ENCODE measurements at regions not wholly inside any gene's neighbourhood (a gene's known extent, or its start where the extent isn't known, plus 50 kb on each side); places are given as distances from the start of the nearest gene placed in this dataset.

- DNase-seq (ENCODE audit: extremely low read depth in 1 of 11, low read depth in 9 of 11, low spot score in 4 of 11), result no peak
These were observed 162.4 kb downstream of the GATA3 start for GRCh38 chr10:8216893-8217292.

GRCh38 chr10:8221451-8221850 lies 167.0 kb downstream of the GATA3 start:
- DNase-seq (ENCODE audit: extremely low read depth in 1 of 11, low read depth in 9 of 11, low spot score in 4 of 11), result no peak

GRCh38 chr10:8224591-8224990 lies 170.1 kb downstream of the GATA3 start:
- no peak for DNase-seq (ENCODE audit: extremely low read depth in 1 of 11, low read depth in 9 of 11, low spot score in 4 of 11)

DNA sequence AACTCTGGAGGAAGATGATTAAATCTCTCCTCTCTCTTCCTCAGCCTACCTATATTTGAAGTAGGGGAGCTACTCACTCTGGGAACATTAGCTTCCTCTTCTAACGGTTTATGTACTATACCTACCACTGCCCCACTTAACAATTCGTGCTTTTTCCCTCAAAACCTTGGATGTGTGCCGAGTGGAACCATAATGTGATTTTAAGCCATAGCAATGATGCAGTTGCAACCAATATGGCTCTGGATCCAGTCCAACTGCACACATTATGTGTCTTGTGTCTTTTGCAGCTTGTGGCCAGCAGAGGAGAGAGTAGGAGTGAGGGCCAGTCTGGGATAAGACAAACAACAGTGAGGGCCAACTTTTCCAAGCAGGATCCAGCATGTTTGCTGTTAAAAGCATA lies 170.7 kb downstream of the GATA3 start:
- DNase-seq (ENCODE audit: extremely low read depth in 1 of 11, low read depth in 9 of 11, low spot score in 4 of 11), result no peak

GRCh38 chr10:8227246-8227645 lies 172.8 kb downstream of the GATA3 start:
- DNase-seq (ENCODE audit: extremely low read depth in 1 of 11, low read depth in 9 of 11, low spot score in 4 of 11), result no peak

DNA sequence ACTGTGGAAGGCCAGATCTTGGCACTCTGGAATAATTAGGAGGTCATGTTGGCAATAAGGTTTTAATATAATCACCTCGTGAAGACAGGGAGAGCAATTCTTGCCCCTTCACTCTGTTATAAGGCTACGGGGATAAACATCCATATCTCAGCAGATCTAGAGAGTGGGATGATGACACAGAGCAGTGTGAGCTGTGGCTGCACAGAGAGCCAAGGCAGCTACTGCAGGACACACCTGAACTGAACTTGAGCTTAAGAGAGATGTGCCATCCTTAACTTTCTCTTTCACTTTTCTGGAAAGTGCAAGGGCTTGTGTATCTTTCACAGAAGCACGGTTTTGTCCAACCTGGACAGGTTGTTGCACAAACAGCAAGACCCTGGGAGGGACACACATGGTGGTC lies 174.7 kb downstream of the GATA3 start:
- DNase-seq (ENCODE audit: extremely low read depth in 1 of 11, low read depth in 9 of 11, low spot score in 4 of 11), result no peak

DNA sequence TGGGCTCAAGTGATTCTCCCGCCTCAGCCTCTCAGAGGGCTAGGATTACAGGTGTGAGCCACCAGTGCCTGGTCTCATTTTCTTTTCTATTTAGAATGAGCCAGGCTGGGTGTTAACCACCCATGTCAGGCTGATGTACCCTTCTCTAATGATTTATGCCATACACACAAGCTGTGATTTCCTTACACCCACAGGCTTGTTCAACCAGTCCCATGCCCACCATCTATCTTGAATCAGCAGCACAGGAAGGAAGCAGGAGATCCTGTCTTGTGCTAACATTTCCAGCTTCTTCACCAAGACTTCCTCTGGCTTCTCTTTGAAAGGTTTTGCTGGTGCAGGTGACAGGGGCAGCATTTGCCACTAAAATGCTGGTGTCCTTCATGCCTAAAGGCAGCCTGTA lies 176.4 kb downstream of the GATA3 start:
- DNase-seq (ENCODE audit: extremely low read depth in 1 of 11, low read depth in 9 of 11, low spot score in 4 of 11), result no peak

- peak in 2 of 11 donors; percentile 3 to 17 for DNase-seq (ENCODE audit: extremely low read depth in 1 of 11, low read depth in 9 of 11, low spot score in 4 of 11)
These were observed 178.6 kb downstream of the GATA3 start for GRCh38 chr10:8233049-8233448.

GRCh38 chr10:8233832-8234259 lies 179.4 kb downstream of the GATA3 start:
- no peak for DNase-seq (ENCODE audit: extremely low read depth in 1 of 11, low read depth in 9 of 11, low spot score in 4 of 11)

DNA sequence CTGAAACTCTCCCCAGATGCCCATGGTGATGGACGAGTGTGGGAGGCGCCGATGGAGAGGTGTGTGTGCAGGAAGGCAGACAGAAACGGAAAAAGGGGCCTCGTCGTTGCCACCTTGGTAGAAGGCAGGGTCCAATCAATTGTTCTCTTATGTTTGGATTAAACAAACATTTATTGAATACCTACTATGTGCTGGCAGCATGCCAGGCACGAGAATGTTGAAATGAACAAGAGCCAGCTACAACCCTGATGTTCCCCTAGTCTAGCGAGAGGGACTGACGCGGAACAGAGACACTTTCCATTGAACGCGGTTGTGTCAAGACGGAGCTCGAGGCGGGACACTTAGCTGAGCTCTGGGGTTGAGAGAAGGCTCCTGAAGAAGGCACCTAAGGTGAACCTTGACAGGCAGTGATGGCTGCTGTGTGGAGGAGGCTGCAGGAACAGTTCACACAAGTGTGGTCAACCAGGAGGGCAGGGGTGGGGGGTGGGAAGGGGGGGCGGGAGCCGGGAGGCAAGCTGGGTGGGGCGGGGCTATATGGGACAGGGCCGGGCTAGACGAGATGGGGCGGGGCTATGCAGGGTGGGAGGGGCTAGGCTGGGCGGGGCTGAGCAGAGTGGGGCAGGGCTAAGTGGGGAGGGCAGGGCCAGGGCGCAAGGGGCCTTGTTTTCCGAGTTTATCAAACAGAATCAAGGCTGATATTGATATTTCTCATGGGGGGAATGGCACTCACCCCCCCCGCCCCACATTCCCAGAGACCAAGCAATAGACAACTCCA lies 181.0 kb downstream of the GATA3 start:
- DNase-seq (ENCODE audit: extremely low read depth in 1 of 11, low read depth in 9 of 11, low spot score in 4 of 11), result no peak

GRCh38 chr10:8238986-8239385 lies 184.5 kb downstream of the GATA3 start:
- DNase-seq (ENCODE audit: extremely low read depth in 1 of 11, low read depth in 9 of 11, low spot score in 4 of 11), result no peak

- no peak for DNase-seq (ENCODE audit: extremely low read depth in 1 of 11, low read depth in 9 of 11, low spot score in 4 of 11)
These were observed 186.4 kb downstream of the GATA3 start for GRCh38 chr10:8240861-8241260.

DNA sequence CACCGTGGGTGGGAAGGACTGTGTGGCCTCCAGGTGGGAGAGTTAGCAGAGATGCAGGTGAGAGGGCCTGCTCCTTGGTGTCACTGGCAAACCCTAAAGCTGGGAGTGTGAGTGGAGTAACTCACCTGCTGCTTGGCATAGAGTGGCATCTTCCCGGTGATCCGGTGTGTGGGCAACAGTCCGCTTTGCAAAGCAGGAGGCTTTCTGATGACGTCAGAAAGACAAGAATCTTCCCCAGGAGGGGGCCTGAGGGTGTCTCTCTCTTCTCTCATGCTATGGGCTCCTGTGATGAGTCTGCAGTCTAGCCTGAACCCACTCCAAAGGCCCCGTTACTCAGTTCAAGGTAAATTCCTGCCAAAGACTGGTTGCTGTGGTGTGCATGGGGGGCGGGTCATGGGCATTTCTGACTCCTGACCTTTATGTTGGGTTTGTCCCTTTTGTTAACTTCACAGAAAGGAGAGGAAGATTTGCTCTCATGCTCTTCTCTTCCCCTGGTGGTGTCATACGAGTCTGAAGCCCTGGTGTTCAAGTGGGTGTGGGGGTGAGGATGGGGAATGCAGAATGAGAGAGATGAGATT lies 187.9 kb downstream of the GATA3 start:
- DNase-seq (ENCODE audit: extremely low read depth in 1 of 11, low read depth in 9 of 11, low spot score in 4 of 11), result no peak

DNA sequence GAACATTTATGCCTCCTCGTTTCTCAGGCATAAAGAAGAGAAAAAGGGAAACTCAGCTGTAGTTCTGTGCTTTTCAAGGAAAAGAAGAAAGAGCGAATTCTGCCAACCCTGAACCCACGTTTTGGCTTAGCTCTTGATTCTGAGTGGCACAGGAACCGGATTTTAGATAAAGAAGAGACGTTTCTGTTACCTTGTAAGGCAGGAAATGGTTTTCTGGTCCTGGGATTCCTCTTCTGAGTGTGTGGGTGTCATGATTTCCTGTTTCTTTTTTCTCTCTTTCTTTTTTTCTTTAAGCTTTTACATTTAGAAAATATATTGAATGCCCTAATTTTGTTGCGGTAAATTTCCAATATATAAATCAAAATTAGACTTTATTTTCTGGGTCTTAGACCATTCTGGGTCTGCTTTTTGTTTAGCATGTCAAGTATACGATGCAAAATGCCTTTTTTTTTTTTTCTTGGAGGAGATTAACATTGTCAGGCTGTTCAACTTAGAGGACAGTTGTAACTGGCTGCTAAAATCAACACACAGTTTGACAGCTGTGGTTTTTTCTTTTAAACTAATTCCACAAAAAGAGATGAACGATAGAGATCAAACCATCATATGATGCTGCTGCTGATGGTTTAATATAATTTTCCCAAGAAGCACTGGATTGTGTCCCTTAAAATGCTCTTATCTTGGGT lies 190.8 kb downstream of the GATA3 start:
- no peak for DNase-seq (ENCODE audit: extremely low read depth in 1 of 11, low read depth in 9 of 11, low spot score in 4 of 11)

- no peak for DNase-seq (ENCODE audit: extremely low read depth in 1 of 11, low read depth in 9 of 11, low spot score in 4 of 11)
These were observed 191.3 kb downstream of the GATA3 start for GRCh38 chr10:8245814-8246142.

- no peak for DNase-seq (ENCODE audit: extremely low read depth in 1 of 11, low read depth in 9 of 11, low spot score in 4 of 11)
These were observed 192.1 kb downstream of the GATA3 start for GRCh38 chr10:8246548-8246947.

- DNase-seq (ENCODE audit: extremely low read depth in 1 of 11, low read depth in 9 of 11, low spot score in 4 of 11), result no peak
These were observed 192.7 kb downstream of the GATA3 start for GRCh38 chr10:8247191-8247590.

DNA sequence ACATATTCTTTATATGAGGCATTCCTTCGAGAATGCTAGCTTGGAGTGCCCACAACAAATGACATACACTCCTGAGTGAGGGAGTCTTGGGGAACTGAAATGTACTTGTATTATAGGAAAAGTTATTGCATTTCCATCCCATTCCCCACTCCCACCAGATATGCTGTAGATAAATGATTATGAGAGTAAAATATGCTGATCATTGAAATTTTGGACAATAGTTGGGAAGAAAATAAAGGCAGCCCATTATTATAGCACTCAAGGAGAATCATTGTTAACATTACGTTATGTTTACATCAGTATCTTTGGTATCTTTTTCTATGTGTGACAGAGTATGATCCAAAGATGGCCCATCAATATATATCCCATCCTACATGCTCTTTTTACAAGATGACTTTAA lies 194.4 kb downstream of the GATA3 start:
- no peak for DNase-seq (ENCODE audit: extremely low read depth in 1 of 11, low read depth in 9 of 11, low spot score in 4 of 11)

DNA sequence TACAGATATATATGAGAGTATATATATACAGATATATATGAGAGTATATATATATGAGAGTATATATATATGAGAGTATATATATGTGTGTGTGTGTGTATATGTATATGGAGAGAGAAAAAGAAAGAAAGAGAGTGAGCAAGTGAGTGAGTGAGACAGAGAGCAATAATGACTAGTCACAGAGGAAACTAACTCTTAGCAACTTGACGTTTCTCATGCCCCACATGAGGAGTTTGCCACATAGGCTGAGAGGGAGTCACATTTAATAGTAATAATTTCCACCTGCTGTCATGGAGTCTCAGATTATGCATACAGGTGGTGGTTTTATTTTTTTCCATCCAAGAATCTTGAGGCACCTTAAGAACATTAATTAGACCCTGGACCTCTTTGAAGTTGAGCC lies 199.9 kb downstream of the GATA3 start:
- DNase-seq (ENCODE audit: extremely low read depth in 1 of 11, low read depth in 9 of 11, low spot score in 4 of 11), result no peak

GRCh38 chr10:8255301-8255700 lies 200.8 kb downstream of the GATA3 start:
- no peak for DNase-seq (ENCODE audit: extremely low read depth in 1 of 11, low read depth in 9 of 11, low spot score in 4 of 11)

GRCh38 chr10:8260645-8261044 lies 206.2 kb downstream of the GATA3 start:
- DNase-seq (ENCODE audit: extremely low read depth in 1 of 11, low read depth in 9 of 11, low spot score in 4 of 11), result no peak

Data from renal cortex interstitium (tissue), 11 donors.